ENCODE measurements at regions not wholly inside any gene's neighbourhood (a gene's known extent, or its start where the extent isn't known, plus 50 kb on each side); places are given as distances from the start of the nearest gene placed in this dataset.

DNA sequence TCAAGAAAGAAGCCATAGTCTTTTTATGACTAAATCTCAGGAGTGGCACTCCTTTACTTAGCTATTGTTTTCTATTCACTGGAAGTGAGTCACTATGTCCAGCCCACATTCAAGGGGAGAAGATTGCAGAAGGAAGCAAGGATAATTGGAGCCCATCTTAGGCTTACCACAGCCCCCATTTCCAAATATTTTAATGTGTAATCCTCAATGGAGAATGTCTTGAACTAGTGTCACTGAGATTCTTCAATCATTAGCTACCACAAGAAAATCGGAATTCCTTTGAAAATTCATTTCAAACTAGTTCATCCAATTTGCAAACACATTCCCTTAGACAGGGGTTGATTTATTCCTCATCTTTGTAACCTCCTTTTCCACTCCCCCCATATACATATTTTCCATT is 84.7 kb downstream of the DLEU7 start:
- TF ChIP-seq, protein P1, sequence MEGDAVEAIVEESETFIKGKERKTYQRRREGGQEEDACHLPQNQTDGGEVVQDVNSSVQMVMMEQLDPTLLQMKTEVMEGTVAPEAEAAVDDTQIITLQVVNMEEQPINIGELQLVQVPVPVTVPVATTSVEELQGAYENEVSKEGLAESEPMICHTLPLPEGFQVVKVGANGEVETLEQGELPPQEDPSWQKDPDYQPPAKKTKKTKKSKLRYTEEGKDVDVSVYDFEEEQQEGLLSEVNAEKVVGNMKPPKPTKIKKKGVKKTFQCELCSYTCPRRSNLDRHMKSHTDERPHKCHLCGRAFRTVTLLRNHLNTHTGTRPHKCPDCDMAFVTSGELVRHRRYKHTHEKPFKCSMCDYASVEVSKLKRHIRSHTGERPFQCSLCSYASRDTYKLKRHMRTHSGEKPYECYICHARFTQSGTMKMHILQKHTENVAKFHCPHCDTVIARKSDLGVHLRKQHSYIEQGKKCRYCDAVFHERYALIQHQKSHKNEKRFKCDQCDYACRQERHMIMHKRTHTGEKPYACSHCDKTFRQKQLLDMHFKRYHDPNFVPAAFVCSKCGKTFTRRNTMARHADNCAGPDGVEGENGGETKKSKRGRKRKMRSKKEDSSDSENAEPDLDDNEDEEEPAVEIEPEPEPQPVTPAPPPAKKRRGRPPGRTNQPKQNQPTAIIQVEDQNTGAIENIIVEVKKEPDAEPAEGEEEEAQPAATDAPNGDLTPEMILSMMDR (conservative IDR thresholded peaks at IDR 0.05 in 1 of 2, IDR thresholded peaks at IDR 0.05 in 1 of 2; ENCODE audit: low read depth in 1 of 2, low read length in 2 of 2), result no peak
- TF ChIP-seq EZH2 (IDR thresholded peaks at IDR 0.05; ENCODE audit: low read length, missing control alignments), result no peak

Data from fibroblast of lung (primary cell).